Nephron (organoid): ENCODE measurements at regions not wholly inside any gene's neighbourhood (a gene's known extent, or its start where the extent isn't known, plus 50 kb on each side); places are given as distances from the start of the nearest gene placed in this dataset.

Experiments used
- H3K27ac Mint-ChIP-seq, 3 experiments: 2 replicates each; pipeline ENCODE4 v1.8.0; 2020; ENCODE audit warnings: mixed read lengths in 3 of 3, mild to moderate bottlenecking in 2 of 3, moderate library complexity in 1 of 3
- H3K27me3 Mint-ChIP-seq: 2 replicates; pipeline ENCODE4 v1.8.0; 2021; ENCODE audit warnings: low read depth, mild to moderate bottlenecking, moderate library complexity, mixed read lengths
- H3K36me3 Mint-ChIP-seq: 2 replicates; pipeline ENCODE4 v1.8.0; 2020; ENCODE audit warnings: low read depth, mixed read lengths
- H3K4me1 Mint-ChIP-seq: 2 replicates; pipeline ENCODE4 v1.8.0; 2020; ENCODE audit warnings: mixed read lengths
- H3K4me3 Mint-ChIP-seq, 3 experiments: 2 replicates each; pipeline ENCODE4 v1.8.0; 2020; ENCODE audit warnings: mild to moderate bottlenecking in 3 of 3, mixed read lengths in 3 of 3, moderate library complexity in 2 of 3
- H3K9me3 Mint-ChIP-seq: 2 replicates; pipeline ENCODE4 v1.8.0; 2020; ENCODE audit warnings: mixed read lengths
- CTCF ChIP-seq, 3 experiments: fragments of 200-600 bp; sonication (generic); IDR thresholded peaks; one replicate each; pipeline ENCODE4 v1.5.0; 2021; ENCODE audit warnings: antibody characterized with exemption in 3 of 3; ENCODE audit not compliant: unreplicated experiment in 3 of 3

DNA sequence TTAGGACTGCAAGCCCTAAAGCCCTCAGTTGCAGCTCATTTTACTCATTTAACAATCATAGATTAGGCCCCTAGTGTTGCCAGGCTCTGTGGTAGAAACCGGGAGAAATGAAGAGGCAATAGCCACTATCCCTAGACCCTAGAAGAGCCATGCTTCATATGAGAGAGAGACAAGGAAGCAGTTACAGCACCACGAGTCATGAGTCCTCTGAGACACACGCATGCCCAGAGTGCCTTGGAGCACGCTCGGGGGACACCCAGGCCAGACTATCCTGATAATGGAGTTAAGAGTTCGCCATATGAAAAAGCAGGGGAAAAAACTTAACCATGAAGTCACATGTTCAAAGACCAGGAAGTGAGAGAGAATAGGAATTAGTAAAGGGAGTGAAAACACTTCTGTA lies 321.5 kb upstream of the PKDCC start:
- H3K27ac Mint-ChIP-seq: peak overlapping the region; percentile 22 to 66 (median 24)
- H3K9me3 Mint-ChIP-seq: no peaks in the 10 kb centered on the region
- H3K4me1 Mint-ChIP-seq: peaks cover 60% of the 10 kb centered on the region
- H3K4me3 Mint-ChIP-seq: no peak overlapping the region
- no peaks in the 10 kb centered on the region for H3K36me3 Mint-ChIP-seq
- no peaks in the 10 kb centered on the region for H3K27me3 Mint-ChIP-seq
- no peak for TF ChIP-seq CTCF (IDR thresholded peaks at IDR 0.05; ENCODE audit: unreplicated experiment in 3 of 3)

DNA sequence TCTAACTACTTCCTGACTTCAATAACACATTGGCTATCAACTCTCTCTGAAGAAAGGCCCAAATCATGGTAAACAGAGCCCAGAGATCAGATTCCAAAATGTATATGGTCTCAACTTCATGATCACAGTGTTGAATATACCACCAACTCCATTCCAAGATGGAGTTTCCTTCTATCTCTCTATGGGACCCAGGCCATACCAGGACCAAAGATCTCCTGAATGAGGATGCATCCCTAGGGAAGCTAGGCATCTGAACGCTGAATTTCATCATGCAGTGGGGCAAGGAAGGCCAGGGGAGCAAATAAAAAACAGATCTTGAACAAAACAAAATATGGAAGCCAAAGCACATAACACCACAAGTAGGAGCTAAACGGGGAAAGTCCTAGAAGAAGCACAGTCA lies 320.7 kb upstream of the PKDCC start:
- Mint-ChIP-seq H3K4me3 (no peak overlapping the region), H3K36me3 (no peaks in the 10 kb centered on the region), H3K27me3 (no peaks in the 10 kb centered on the region), H3K27ac (peak overlapping the region; percentile 36 to 65 (median 58)), H3K4me1 (peaks cover 56% of the 10 kb centered on the region), H3K9me3 (no peaks in the 10 kb centered on the region)
- TF ChIP-seq CTCF (IDR thresholded peaks at IDR 0.05; ENCODE audit: unreplicated experiment in 3 of 3): no peak

- no peaks in the 10 kb centered on the region for H3K9me3 Mint-ChIP-seq
- no peak for TF ChIP-seq CTCF (IDR thresholded peaks at IDR 0.05; ENCODE audit: unreplicated experiment in 3 of 3)
- H3K27ac Mint-ChIP-seq: peak overlapping the region; percentile 57 to 65 (median 58)
- H3K4me3 Mint-ChIP-seq: no peak overlapping the region
- peaks cover 51% of the 10 kb centered on the region for H3K4me1 Mint-ChIP-seq
- H3K36me3 Mint-ChIP-seq: no peaks in the 10 kb centered on the region
- no peaks in the 10 kb centered on the region for H3K27me3 Mint-ChIP-seq
Observed at GRCh38 chr2:41727711-41728110, 320.1 kb upstream of the PKDCC start.

DNA sequence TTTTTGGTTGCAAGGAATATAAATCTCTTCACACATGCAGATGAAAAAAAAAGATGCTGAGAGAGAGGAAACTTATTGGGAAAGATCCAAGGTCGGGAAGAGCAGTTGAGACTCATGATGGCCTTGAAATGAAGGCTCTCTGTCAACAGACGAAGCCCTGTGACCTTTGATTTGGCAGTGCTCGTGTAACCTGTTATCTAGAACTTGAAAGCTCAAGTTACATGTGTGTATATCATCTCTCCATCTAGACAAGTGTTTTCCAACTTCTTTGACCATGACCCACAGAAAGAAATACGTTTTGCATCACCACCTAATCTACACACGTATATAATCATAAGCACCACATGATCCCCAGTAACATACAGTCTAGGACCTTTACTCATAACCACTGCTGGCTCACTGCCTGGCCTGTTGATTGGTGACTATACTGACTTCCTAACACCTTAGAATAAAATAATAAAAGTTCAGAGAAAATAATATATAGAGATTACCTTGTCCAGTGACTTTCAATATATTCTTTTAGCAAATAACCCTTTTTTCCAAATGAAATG lies 319.0 kb upstream of the PKDCC start:
- H3K4me1 Mint-ChIP-seq: peaks cover 41% of the 10 kb centered on the region
- no peaks in the 10 kb centered on the region for H3K27me3 Mint-ChIP-seq

GRCh38 chr2:41729800-41730364 lies 317.9 kb upstream of the PKDCC start:
- H3K4me3 Mint-ChIP-seq: no peak overlapping the region
- H3K27ac Mint-ChIP-seq: peak overlapping the region in 2 of 3 experiments; percentile 59 to 65
- H3K4me1 Mint-ChIP-seq: peaks cover 34% of the 10 kb centered on the region
- no peaks in the 10 kb centered on the region for H3K36me3 Mint-ChIP-seq
- no peaks in the 10 kb centered on the region for H3K9me3 Mint-ChIP-seq
- no peaks in the 10 kb centered on the region for H3K27me3 Mint-ChIP-seq
- no peak for TF ChIP-seq CTCF (IDR thresholded peaks at IDR 0.05; ENCODE audit: unreplicated experiment in 3 of 3)

More for the DNA sequence above, 319.0 kb upstream of the PKDCC start:
- Mint-ChIP-seq H3K36me3 (no peaks in the 10 kb centered on the region), H3K9me3 (no peaks in the 10 kb centered on the region), H3K4me3 (no peak overlapping the region), H3K27ac (peak overlapping the region; percentile 57 to 65 (median 58))
- no peak for TF ChIP-seq CTCF (IDR thresholded peaks at IDR 0.05; ENCODE audit: unreplicated experiment in 3 of 3)

- Mint-ChIP-seq H3K27ac (peak overlapping the region in 2 of 3 experiments; percentile 3 to 32), H3K4me3 (no peak overlapping the region), H3K27me3 (no peaks in the 10 kb centered on the region), H3K36me3 (no peaks in the 10 kb centered on the region), H3K4me1 (peaks cover 15% of the 10 kb centered on the region), H3K9me3 (no peaks in the 10 kb centered on the region)
- TF ChIP-seq CTCF (IDR thresholded peaks at IDR 0.05; ENCODE audit: unreplicated experiment in 3 of 3): no peak
Observed at GRCh38 chr2:41735006-41735405, 312.8 kb upstream of the PKDCC start.
